H9 (cell line): ENCODE measurements at regions not wholly inside any gene's neighbourhood (a gene's known extent, or its start where the extent isn't known, plus 50 kb on each side); places are given as distances from the start of the nearest gene placed in this dataset.

Experiments
- DNase-seq: peaks from one replicate; pipeline ENCODE4 v3.0.0-alpha.2; 2017
- H2AFZ ChIP-seq: one replicate; pipeline ENCODE4 v1.6.1; 2013; ENCODE audit warnings: mild to moderate bottlenecking, low read length, control low read depth, moderate library complexity
- H2AK5ac ChIP-seq: 2 replicates; pipeline ENCODE4 v1.6.1; 2013; ENCODE audit warnings: low read length, control low read depth, mixed read lengths; ENCODE audit not compliant: insufficient read length
- H2BK120ac ChIP-seq: one replicate; pipeline ENCODE4 v1.6.1; 2013; ENCODE audit warnings: low read depth, mild to moderate bottlenecking, low read length, control low read depth, inconsistent platforms; ENCODE audit not compliant: poor library complexity, severe bottlenecking
- H2BK12ac ChIP-seq: 2 replicates; pipeline ENCODE4 v1.6.1; 2013; ENCODE audit warnings: low read length, control low read depth, mixed read lengths, low read depth; ENCODE audit not compliant: insufficient read length
- H2BK15ac ChIP-seq: 2 replicates; pipeline ENCODE4 v1.6.1; 2013; ENCODE audit warnings: low read depth, low read length, control low read depth
- H2BK20ac ChIP-seq: one replicate; pipeline ENCODE4 v1.6.1; 2013; ENCODE audit warnings: low read depth, mild to moderate bottlenecking, low read length, control low read depth, inconsistent platforms; ENCODE audit not compliant: poor library complexity, severe bottlenecking
- H2BK5ac ChIP-seq: 2 replicates; pipeline ENCODE4 v1.6.1; 2013; ENCODE audit warnings: low read length, control low read depth, mixed read lengths; ENCODE audit not compliant: insufficient read length
- H3K14ac ChIP-seq: 2 replicates; pipeline ENCODE4 v1.6.1; 2013; ENCODE audit warnings: low read length, control low read depth; ENCODE audit not compliant: insufficient read depth
- H3K18ac ChIP-seq: 2 replicates; pipeline ENCODE4 v1.6.1; 2013; ENCODE audit warnings: low read depth, mild to moderate bottlenecking, mixed read lengths, low read length, control low read depth; ENCODE audit not compliant: insufficient read length
- H3K23ac ChIP-seq: 2 replicates; pipeline ENCODE4 v1.6.1; 2013; ENCODE audit warnings: low read length, control low read depth, mixed read lengths, low read depth; ENCODE audit not compliant: insufficient read length
- H3K23me2 ChIP-seq: 2 replicates; pipeline ENCODE4 v1.6.1; 2013; ENCODE audit warnings: low read depth, mild to moderate bottlenecking, mixed read lengths, low read length, control low read depth; ENCODE audit not compliant: insufficient read length, poor library complexity, severe bottlenecking
- H3K27ac ChIP-seq: 2 replicates; pipeline ENCODE4 v1.5.1; 2013; ENCODE audit warnings: low read length, control low read depth, mixed read lengths, low read depth; ENCODE audit not compliant: insufficient read length
- H3K27me3 ChIP-seq: 2 replicates; pipeline ENCODE4 v1.6.1; 2013; ENCODE audit warnings: low read length, control low read depth, inconsistent platforms; ENCODE audit not compliant: insufficient read depth
- H3K4ac ChIP-seq: 2 replicates; pipeline ENCODE4 v1.6.1; 2013; ENCODE audit warnings: low read depth, mild to moderate bottlenecking, control low read depth, inconsistent platforms, low read length, moderate library complexity
- H3K4me1 ChIP-seq: 2 replicates; pipeline ENCODE4 v1.6.1; 2013; ENCODE audit warnings: low read length, control low read depth, inconsistent platforms; ENCODE audit not compliant: insufficient read depth
- H3K4me2 ChIP-seq: 2 replicates; pipeline ENCODE4 v1.6.1; 2013; ENCODE audit warnings: low read length, control low read depth, mixed read lengths; ENCODE audit not compliant: insufficient read length, insufficient read depth
- H3K56ac ChIP-seq: 2 replicates; pipeline ENCODE4 v1.6.1; 2013; ENCODE audit warnings: low read depth, mild to moderate bottlenecking, mixed read lengths, low read length, control low read depth; ENCODE audit not compliant: insufficient read length
- H3K79me1 ChIP-seq: 2 replicates; pipeline ENCODE4 v1.6.1; 2013; ENCODE audit warnings: low read depth, mild to moderate bottlenecking, moderate library complexity, low read length, control low read depth, inconsistent platforms; ENCODE audit not compliant: insufficient read depth, poor library complexity, severe bottlenecking
- H3K79me2 ChIP-seq: 2 replicates; pipeline ENCODE4 v1.6.1; 2013; ENCODE audit warnings: low read length, control low read depth, inconsistent platforms; ENCODE audit not compliant: insufficient read depth
- H3K9ac ChIP-seq: 2 replicates; pipeline ENCODE4 v1.6.1; 2013; ENCODE audit warnings: low read length, control low read depth, mixed read lengths; ENCODE audit not compliant: insufficient read length; ENCODE audit errors: extremely low read depth
- H3K9me3 ChIP-seq: one replicate; pipeline ENCODE4 v1.6.1; 2013; ENCODE audit warnings: low read depth, low read length, inconsistent platforms; ENCODE audit not compliant: control insufficient read depth
- H3T11ph ChIP-seq: one replicate; pipeline ENCODE4 v1.6.1; 2013; ENCODE audit warnings: mild to moderate bottlenecking, low read length, control low read depth, inconsistent platforms
- H4K20me1 ChIP-seq: one replicate; pipeline ENCODE4 v1.6.1; 2013; ENCODE audit not compliant: control insufficient read depth, insufficient read length, insufficient read depth
- H4K5ac ChIP-seq: 2 replicates; pipeline ENCODE4 v1.6.1; 2013; ENCODE audit warnings: low read depth, mild to moderate bottlenecking, mixed read lengths, low read length, control low read depth; ENCODE audit not compliant: insufficient read length
- H4K8ac ChIP-seq: replicated peaks from 2 replicates; pipeline ENCODE4 v1.6.1; 2013; ENCODE audit warnings: low read length, control low read depth, mixed read lengths, low read depth; ENCODE audit not compliant: insufficient read length
- H4K91ac ChIP-seq: 2 replicates; pipeline ENCODE4 v1.6.1; 2013; ENCODE audit warnings: low read depth, mild to moderate bottlenecking, moderate library complexity, mixed read lengths, low read length, control low read depth; ENCODE audit not compliant: insufficient read length
- H3K27ac Mint-ChIP-seq, 3 experiments: 2 replicates in 2 of 3; 3 replicates in 1 of 3; pipeline ENCODE4 v1.8.0; 2020 to 2021; ENCODE audit warnings: mixed read lengths in 3 of 3, mild to moderate bottlenecking in 1 of 3, moderate library complexity in 1 of 3
- H3K27me3 Mint-ChIP-seq: 2 replicates; pipeline ENCODE4 v1.8.0; 2021; ENCODE audit warnings: low read depth, mild to moderate bottlenecking, moderate library complexity, mixed read lengths
- H3K36me3 Mint-ChIP-seq, 3 experiments: 2 replicates in 2 of 3; 3 replicates in 1 of 3; pipeline ENCODE4 v1.8.0; 2020 to 2021; ENCODE audit warnings: low read depth in 3 of 3, mixed read lengths in 3 of 3; ENCODE audit not compliant: insufficient read depth in 1 of 3
- H3K4me1 Mint-ChIP-seq, 2 experiments: 2 replicates each; pipeline ENCODE4 v1.8.0; 2020; ENCODE audit warnings: mixed read lengths in 2 of 2
- H3K4me3 Mint-ChIP-seq, 2 experiments: 2 replicates in 1 of 2; 3 replicates in 1 of 2; pipeline ENCODE4 v1.8.0; 2020 to 2021; ENCODE audit warnings: mild to moderate bottlenecking in 2 of 2, mixed read lengths in 2 of 2, moderate library complexity in 1 of 2
- H3K9me3 Mint-ChIP-seq, 2 experiments: 2 replicates in 1 of 2; 3 replicates in 1 of 2; pipeline ENCODE4 v1.8.0; 2020; ENCODE audit warnings: mild to moderate bottlenecking in 2 of 2, mixed read lengths in 2 of 2, moderate library complexity in 1 of 2
- WGBS: extraction: QIAGEN DNeasy Blood & Tissue Kit; methylation state at CpG from one replicate; pipeline ENCODE4 v1.1.7; 2013; ENCODE audit warnings: missing lambda C conversion rate, low lambda C conversion rate, mixed read lengths; ENCODE audit not compliant: insufficient read length; ENCODE audit errors: extremely low coverage; 5-methylcytosine and 5-hydroxymethylcytosine counted together
- TF ChIP-seq, protein P1 (sequence below): fragments of 200-600 bp; sonication (generic); conservative IDR thresholded peaks from 3 replicates; pipeline ENCODE4 v1.8.0; 2021; ENCODE audit warnings: antibody characterized with exemption, mild to moderate bottlenecking

GRCh38 chr15:25947323-25948314 is 84.5 kb upstream of the ATP10A start:
- Histone ChIP-seq H2BK120ac (no peak overlapping the region), H2BK15ac (no peak overlapping the region), H3K27me3 (no peaks in the 10 kb centered on the region), H3T11ph (no peak overlapping the region), H3K56ac (no peak overlapping the region), H4K20me1 (no peaks in the 10 kb centered on the region), H2BK20ac (no peak overlapping the region), H3K79me1 (no peaks in the 10 kb centered on the region), H3K23me2 (no peaks in the 10 kb centered on the region), H2BK12ac (no peak overlapping the region), H4K91ac (no peak overlapping the region), H4K8ac (no peak overlapping the region), H3K14ac (no peak overlapping the region), H4K5ac (no peak overlapping the region), H3K23ac (no peak overlapping the region), H3K79me2 (no peaks in the 10 kb centered on the region), H3K4ac (no peak overlapping the region), H3K18ac (no peak overlapping the region), H3K9ac (no peak overlapping the region), H2BK5ac (no peak overlapping the region), H3K4me1 (no peaks in the 10 kb centered on the region), H2AFZ (no peak overlapping the region), H2AK5ac (no peak overlapping the region), H3K9me3 (no peaks in the 10 kb centered on the region), H3K4me2 (no peak overlapping the region), H3K27ac (no peak overlapping the region)
- peak overlapping the region in 1 of 3 experiments; percentile 92; a peak in 1 of 7 replicates for H3K27ac Mint-ChIP-seq
- no peaks in the 10 kb centered on the region; the same call in 1 of the 2 replicates for H3K27me3 Mint-ChIP-seq
- H3K9me3 Mint-ChIP-seq: peaks cover 2 to 6% of the 10 kb centered on the region in 2 experiments; a peak in 3 of 5 replicates
- peaks cover 10 to 14% of the 10 kb centered on the region in 2 experiments for H3K4me1 Mint-ChIP-seq
- DNase-seq: peak; percentile 77
- WGBS: no CpG with 5 or more reads among the region's 5 CpGs
- H3K36me3 Mint-ChIP-seq: peaks cover 0 to 5% (median 0%) of the 10 kb centered on the region in 3 experiments; a peak in 2 of 7 replicates
- TF ChIP-seq, protein P1, sequence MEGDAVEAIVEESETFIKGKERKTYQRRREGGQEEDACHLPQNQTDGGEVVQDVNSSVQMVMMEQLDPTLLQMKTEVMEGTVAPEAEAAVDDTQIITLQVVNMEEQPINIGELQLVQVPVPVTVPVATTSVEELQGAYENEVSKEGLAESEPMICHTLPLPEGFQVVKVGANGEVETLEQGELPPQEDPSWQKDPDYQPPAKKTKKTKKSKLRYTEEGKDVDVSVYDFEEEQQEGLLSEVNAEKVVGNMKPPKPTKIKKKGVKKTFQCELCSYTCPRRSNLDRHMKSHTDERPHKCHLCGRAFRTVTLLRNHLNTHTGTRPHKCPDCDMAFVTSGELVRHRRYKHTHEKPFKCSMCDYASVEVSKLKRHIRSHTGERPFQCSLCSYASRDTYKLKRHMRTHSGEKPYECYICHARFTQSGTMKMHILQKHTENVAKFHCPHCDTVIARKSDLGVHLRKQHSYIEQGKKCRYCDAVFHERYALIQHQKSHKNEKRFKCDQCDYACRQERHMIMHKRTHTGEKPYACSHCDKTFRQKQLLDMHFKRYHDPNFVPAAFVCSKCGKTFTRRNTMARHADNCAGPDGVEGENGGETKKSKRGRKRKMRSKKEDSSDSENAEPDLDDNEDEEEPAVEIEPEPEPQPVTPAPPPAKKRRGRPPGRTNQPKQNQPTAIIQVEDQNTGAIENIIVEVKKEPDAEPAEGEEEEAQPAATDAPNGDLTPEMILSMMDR: peak; percentile 40; the same call in 2 of the 3 replicates
- peak overlapping the region in 1 of 2 experiments; percentile 70; a peak in 3 of 5 replicates for H3K4me3 Mint-ChIP-seq
